ENCODE measurements at regions not wholly inside any gene's neighbourhood (a gene's known extent, or its start where the extent isn't known, plus 50 kb on each side); places are given as distances from the start of the nearest gene placed in this dataset.

DNA sequence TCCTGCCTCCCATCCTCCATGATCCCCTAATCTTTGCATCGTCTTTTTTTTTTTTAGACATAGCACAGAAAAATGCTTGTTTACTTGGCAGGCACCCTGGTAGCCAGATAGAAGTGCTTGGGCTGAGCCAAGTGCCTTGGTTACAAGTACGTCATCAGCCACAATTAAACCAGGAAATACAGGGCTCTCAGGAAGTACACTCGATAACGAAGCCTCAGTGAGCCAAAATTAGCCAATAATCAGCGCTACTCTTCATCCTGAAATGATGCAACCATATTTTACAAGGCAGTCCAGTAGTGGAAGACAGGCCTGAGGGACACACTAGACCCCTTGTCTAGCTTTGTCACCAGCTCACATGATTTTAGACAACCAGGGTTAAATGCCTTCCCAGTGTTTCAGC is 194.0 kb upstream of the NBEA start:
- TF ChIP-seq, protein P1, sequence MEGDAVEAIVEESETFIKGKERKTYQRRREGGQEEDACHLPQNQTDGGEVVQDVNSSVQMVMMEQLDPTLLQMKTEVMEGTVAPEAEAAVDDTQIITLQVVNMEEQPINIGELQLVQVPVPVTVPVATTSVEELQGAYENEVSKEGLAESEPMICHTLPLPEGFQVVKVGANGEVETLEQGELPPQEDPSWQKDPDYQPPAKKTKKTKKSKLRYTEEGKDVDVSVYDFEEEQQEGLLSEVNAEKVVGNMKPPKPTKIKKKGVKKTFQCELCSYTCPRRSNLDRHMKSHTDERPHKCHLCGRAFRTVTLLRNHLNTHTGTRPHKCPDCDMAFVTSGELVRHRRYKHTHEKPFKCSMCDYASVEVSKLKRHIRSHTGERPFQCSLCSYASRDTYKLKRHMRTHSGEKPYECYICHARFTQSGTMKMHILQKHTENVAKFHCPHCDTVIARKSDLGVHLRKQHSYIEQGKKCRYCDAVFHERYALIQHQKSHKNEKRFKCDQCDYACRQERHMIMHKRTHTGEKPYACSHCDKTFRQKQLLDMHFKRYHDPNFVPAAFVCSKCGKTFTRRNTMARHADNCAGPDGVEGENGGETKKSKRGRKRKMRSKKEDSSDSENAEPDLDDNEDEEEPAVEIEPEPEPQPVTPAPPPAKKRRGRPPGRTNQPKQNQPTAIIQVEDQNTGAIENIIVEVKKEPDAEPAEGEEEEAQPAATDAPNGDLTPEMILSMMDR (IDR thresholded peaks at IDR 0.05) = no peak
- TF ChIP-seq POLR2A (IDR thresholded peaks at IDR 0.05) = no peak
